DMS114 treated with DMSO at 0.1 percent for 48 hours (cell line): ENCODE measurements at regions not wholly inside any gene's neighbourhood (a gene's known extent, or its start where the extent isn't known, plus 50 kb on each side); places are given as distances from the start of the nearest gene placed in this dataset.

Source experiments
- DNase-seq: peaks from one replicate; lab custom pipeline; 2025; ENCODE audit not compliant: unreplicated experiment; lab: John Stamatoyannopoulos, UW

DNA sequence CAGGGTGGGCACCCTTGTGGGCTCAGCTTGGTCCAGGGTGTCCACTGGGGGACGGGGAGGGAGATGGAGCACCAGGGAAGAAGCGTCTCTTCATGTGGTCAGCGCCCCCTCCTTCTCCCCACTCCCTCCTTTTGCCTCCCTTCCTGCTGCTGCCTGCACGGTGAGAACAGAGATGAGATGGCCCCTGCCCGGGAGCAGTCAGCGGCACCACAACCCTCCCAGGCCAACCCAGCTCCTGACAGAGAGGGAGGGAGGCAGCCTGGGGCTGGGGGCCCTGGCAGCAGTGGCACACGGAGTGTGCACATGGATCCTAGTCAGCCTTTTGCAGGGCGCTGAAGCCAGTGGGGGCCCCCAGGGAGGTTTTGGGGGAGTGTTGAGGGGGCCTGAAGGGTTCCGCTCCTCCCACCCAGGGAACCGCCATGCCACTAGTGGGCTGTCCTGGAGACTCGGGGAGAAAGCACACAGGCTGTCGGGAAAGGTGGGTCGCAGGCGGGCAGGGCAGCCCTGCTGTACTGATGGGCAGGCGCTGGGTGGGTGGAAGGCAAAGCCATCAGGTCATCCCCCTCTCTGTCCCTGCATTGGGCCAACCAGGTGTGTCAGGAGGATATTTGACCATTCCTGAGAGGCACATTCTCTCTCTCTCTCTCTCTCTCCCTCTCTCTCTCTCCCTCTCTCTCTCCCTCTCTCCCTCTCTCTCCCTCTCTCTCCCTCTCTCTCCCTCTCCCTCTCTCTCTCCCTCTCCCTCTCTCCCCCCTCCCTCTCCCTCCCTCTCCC lies 94.3 kb upstream of the BHLHE23 start:
- DNase-seq = no peak

DNA sequence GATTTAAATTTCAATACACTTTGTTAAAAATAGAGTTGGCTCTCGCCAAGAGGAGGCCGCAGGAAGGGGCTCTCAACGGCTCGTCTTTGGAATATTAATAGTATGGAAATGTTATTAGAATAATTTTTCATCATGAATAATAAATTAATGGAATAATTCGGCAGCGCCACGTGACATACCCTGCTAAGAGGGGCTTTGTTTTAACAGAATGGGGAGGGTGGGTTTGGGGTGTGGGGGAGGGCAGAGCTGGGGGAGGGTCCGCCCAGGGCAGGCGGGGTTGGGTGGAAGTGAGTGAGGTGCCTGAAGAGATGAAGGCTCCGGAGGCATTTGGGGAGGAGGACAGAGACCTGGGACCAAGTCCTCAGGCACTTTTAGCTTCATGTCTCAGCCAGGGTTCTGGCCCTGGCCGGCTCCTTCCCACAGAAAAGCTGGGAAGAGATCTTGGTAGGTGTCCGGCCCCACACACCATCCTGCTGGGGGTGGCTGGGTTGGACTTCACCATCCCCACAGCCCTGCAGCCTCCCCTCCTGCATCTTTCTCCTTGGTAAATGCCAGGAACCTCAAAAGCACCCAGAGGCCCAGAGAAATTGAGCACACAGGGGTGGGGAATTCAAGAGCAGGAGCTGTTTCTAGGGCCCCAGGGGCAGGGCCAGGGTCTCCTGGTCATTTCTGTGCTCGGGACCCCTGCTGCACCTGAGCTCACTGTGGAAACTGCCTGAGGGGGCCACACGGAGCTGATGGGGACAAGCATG lies 93.6 kb upstream of the BHLHE23 start:
- no peak for DNase-seq

GRCh38 chr20:63099456-63100173 lies 92.9 kb upstream of the BHLHE23 start:
- no peak for DNase-seq

- DNase-seq = no peak
Measured at GRCh38 chr20:63098195-63098810, 91.5 kb upstream of the BHLHE23 start.

DNA sequence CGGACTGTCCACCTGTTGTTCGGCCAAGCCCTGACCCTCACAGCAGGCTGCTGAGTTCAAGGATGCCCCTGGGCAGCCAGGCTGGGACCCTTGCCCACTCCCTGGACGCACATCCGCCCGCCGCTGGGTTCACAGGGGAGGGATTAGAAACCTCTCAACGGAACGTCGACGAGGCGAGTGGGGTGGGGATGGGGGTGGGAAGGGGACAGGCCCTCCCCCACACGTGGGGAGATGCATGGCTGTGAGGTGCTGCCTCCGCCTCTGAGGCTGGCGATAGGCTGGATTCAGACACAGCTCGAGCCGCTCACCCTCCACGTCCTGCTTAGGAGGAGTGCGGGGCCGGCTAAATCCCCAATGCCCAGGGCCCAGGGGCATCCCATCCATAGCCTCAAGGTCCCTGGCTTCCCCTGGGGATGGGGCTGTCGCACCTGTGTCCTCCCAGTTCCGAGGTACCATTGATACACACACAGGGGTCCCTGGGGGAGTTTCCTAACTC lies 90.6 kb upstream of the BHLHE23 start:
- no peak for DNase-seq

- DNase-seq = no peak
Measured at GRCh38 chr20:63096681-63097335, 90.0 kb upstream of the BHLHE23 start.

GRCh38 chr20:63095718-63096654 lies 89.2 kb upstream of the BHLHE23 start:
- DNase-seq = no peak

DNA sequence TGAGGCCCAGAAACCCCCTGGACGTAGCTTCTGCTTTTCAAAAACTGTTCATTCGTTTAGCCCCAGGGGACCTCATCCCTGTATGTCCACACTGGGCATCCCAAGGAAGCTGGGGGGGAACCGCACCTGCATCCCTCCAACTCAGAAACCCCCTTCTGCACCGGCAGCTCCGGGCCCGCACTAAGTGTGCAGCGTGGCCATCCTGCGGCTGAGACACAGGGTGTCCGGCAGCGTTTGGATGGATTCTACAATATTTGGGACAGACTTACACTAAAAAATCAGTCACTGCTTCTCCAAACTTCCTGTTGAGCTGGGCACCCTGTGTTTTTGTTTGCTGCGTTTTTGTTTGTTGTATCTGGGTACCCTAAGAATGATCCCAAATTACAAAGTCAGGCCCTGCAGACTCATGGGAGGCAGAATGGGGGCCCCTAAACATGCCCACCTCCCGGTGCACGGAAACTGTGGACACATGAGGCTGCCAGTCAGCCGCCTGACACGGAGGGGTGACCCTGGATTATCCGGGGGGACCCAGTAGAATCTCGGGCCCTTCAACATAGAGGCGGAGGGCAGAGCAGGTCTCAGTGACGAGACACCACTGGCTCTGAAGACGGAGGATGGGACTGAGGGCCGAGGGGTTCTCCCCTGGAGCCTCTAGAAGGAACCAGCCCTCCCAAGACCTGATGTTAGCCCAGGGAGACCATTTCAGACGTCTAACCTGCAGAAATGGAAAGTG lies 88.2 kb upstream of the BHLHE23 start:
- no peak for DNase-seq

- DNase-seq = no peak
Measured at GRCh38 chr20:63093966-63094766, 87.4 kb upstream of the BHLHE23 start.

GRCh38 chr20:63092660-63093215 lies 86.0 kb upstream of the BHLHE23 start:
- DNase-seq = no peak

DNA sequence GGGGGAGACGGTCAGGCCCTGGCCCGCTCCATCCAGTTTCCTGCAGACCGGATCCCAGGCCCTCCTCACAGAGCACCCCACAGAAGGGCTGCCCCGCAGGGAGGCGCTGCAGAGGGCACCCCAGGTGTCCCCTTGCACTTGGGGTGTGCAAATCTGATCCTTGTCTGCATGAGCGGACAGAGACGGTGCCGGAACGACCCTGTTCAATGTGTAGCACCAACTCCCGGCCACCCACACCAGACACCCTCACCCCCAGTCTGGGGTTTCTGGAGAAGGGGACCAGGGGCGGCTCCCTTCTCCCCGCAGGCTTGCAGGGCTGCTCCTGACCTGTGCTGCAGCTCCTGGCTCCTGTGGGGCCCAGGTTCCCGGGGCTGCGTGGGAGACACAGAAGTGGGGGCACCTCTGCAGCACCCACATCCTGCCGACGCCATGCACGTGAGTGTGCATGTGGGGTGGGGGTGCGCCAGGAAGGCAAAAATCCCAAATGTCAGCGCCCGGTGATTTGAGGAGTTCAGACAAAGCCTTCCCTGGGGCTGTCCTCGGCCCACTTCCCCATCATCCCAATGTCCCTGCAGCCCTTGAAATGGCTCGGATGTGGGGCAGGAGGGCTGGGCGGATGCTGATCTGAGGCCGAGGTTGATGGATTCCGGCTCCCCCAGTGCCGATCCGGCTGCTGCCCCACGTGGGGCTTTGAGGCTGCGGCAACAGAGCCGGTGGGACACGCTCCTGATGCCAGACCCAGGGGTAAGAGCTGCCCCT lies 85.3 kb upstream of the BHLHE23 start:
- DNase-seq = no peak

- no peak for DNase-seq
Measured at GRCh38 chr20:63090682-63091571, 84.2 kb upstream of the BHLHE23 start.

DNA sequence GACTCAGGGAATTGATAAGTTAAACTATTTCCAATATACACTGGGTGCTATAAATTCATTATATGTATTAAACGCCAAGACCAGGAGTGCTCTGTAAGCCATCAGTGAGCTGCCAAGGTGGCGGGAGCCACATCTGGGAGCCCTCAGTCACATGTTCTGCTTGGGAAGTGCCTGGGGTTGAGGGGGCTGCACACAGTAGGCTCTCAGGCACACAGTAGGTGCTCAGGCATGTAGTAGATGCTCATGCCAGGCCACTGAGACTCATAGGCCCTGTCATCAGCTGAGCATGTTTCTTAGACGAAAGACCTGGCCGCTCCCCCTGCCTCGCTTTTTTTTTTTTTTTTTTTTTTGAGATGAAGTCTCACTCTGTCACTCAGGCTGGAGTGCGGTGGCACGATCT lies 83.3 kb upstream of the BHLHE23 start:
- DNase-seq = no peak

GRCh38 chr20:63089051-63089907 lies 82.5 kb upstream of the BHLHE23 start:
- DNase-seq = no peak
